SU-DHL-6 (cell line): ENCODE measurements at regions not wholly inside any gene's neighbourhood (a gene's known extent, or its start where the extent isn't known, plus 50 kb on each side); places are given as distances from the start of the nearest gene placed in this dataset.

Experiments used
- CTCF ChIP-seq: fragments of 200-600 bp; sonication (generic); IDR thresholded peaks from one replicate; pipeline ENCODE4 v1.5.1; 2017; ENCODE audit warnings: antibody characterized with exemption, mild to moderate bottlenecking, low read length, moderate library complexity; ENCODE audit not compliant: insufficient read depth, poor library complexity, severe bottlenecking
- EZH2phosphoT487 ChIP-seq: fragments of 200-600 bp; sonication (generic), shearing (Covaris generic); conservative IDR thresholded peaks from 2 replicates; pipeline ENCODE4 v1.6.1; 2018; ENCODE audit warnings: mild to moderate bottlenecking, antibody characterized with exemption, low read length, moderate library complexity, mixed read lengths

- no peak for TF ChIP-seq CTCF
- no peak for TF ChIP-seq EZH2phosphoT487
Measured at GRCh38 chr6:134631398-134631924, 313.5 kb upstream of the SGK1 start.
